ENCODE measurements at regions not wholly inside any gene's neighbourhood (a gene's known extent, or its start where the extent isn't known, plus 50 kb on each side); places are given as distances from the start of the nearest gene placed in this dataset.

GRCh38 chr11:81853791-81854190 is 879.9 kb downstream of the FAM181B start:
- DNase-seq (no peak), ATAC-seq (ENCODE audit: poor library complexity) (no peak)
- H3K27me3 ChIP-seq (ENCODE audit: control insufficient read depth in 1 of 2, insufficient read depth in 2 of 2, low read length in 2 of 2): no peaks in the 10 kb centered on the region
- Mint-ChIP-seq H3K27ac (no peak overlapping the region), H3K4me3 (no peak overlapping the region), H3K4me1 (ENCODE audit: low read depth) (peaks cover 5% of the 10 kb centered on the region), H3K9me3 (no peaks in the 10 kb centered on the region), H3K27me3 (no peaks in the 10 kb centered on the region), H3K36me3 (ENCODE audit: low read depth) (no peaks in the 10 kb centered on the region)
- intact Hi-C loops (cut with DNase I, micrococcal nuclease): no loop called here
- no peak overlapping the region for H3K4me3 ChIP-seq (ENCODE audit: low read length)
- H3K36me3 ChIP-seq (ENCODE audit: insufficient read depth, low read length): no peaks in the 10 kb centered on the region
- H3K27ac ChIP-seq (ENCODE audit: low read depth in 1 of 2, low read length in 2 of 2): no peak overlapping the region
- H3K9me3 ChIP-seq (ENCODE audit: control insufficient read depth in 1 of 2, insufficient read depth in 1 of 2, low read length in 2 of 2): no peaks in the 10 kb centered on the region
- no peak for TF ChIP-seq CTCF (IDR thresholded peaks at IDR 0.05)
- CTCF ChIA-PET: no interaction called here
- no peaks in the 10 kb centered on the region for H3K4me1 ChIP-seq (ENCODE audit: insufficient read depth, low read length)
- POLR2A ChIA-PET: no interaction called here

DNA sequence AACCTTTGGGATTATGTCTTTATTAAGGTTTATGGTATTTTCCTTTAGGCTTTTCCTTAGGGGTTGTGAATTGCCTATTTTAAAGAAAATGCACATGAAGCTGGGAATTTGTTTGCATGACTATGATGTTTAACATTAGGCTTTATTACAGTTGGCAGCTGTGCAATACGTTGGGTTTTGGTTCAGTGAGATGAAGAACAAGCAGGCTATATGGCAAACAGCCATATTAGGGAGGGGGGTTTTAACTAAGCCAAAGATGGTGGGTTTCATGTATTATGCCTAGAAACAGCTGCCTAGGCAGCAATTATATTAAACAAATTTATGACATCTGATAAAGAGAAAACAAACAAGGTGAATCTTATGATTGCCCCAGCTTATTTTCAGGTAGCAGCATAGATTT is 880.8 kb downstream of the FAM181B start:
- CTCF ChIA-PET: no interaction called here
- no peaks in the 10 kb centered on the region for H3K27me3 Mint-ChIP-seq
- POLR2A ChIA-PET: no interaction called here

GRCh38 chr11:81840380-81840779 is 893.3 kb downstream of the FAM181B start:
- Mint-ChIP-seq H3K27me3 (no peaks in the 10 kb centered on the region), H3K4me1 (ENCODE audit: low read depth) (no peaks in the 10 kb centered on the region), H3K4me3 (no peak overlapping the region), H3K27ac (no peak overlapping the region), H3K36me3 (ENCODE audit: low read depth) (no peaks in the 10 kb centered on the region), H3K9me3 (peaks cover 5% of the 10 kb centered on the region)
- ChIA-PET POLR2A (no interaction called here), CTCF (no interaction called here)
- Histone ChIP-seq H3K27me3 (ENCODE audit: control insufficient read depth in 1 of 2, insufficient read depth in 2 of 2, low read length in 2 of 2) (no peaks in the 10 kb centered on the region), H3K27ac (ENCODE audit: low read depth in 1 of 2, low read length in 2 of 2) (no peak overlapping the region), H3K9me3 (ENCODE audit: control insufficient read depth in 1 of 2, insufficient read depth in 1 of 2, low read length in 2 of 2) (no peaks in the 10 kb centered on the region), H3K4me1 (ENCODE audit: insufficient read depth, low read length) (no peaks in the 10 kb centered on the region), H3K4me3 (ENCODE audit: low read length) (no peak overlapping the region), H3K36me3 (ENCODE audit: insufficient read depth, low read length) (no peaks in the 10 kb centered on the region)
- ATAC-seq (ENCODE audit: poor library complexity): no peak
- intact Hi-C loops (cut with DNase I, micrococcal nuclease): no loop called here
- no peak for DNase-seq
- TF ChIP-seq CTCF (IDR thresholded peaks at IDR 0.05): no peak

More for the DNA sequence above, 880.8 kb downstream of the FAM181B start:
- Histone ChIP-seq H3K4me1 (ENCODE audit: insufficient read depth, low read length) (no peaks in the 10 kb centered on the region), H3K4me3 (ENCODE audit: low read length) (no peak overlapping the region), H3K36me3 (ENCODE audit: insufficient read depth, low read length) (no peaks in the 10 kb centered on the region), H3K27me3 (ENCODE audit: control insufficient read depth in 1 of 2, insufficient read depth in 2 of 2, low read length in 2 of 2) (no peaks in the 10 kb centered on the region), H3K9me3 (ENCODE audit: control insufficient read depth in 1 of 2, insufficient read depth in 1 of 2, low read length in 2 of 2) (no peaks in the 10 kb centered on the region), H3K27ac (ENCODE audit: low read depth in 1 of 2, low read length in 2 of 2) (no peak overlapping the region)
- Mint-ChIP-seq H3K4me1 (ENCODE audit: low read depth) (peaks cover 5% of the 10 kb centered on the region), H3K27ac (no peak overlapping the region), H3K9me3 (no peaks in the 10 kb centered on the region), H3K36me3 (ENCODE audit: low read depth) (no peaks in the 10 kb centered on the region), H3K4me3 (no peak overlapping the region)
- DNase-seq (no peak), ATAC-seq (ENCODE audit: poor library complexity) (no peak)
- intact Hi-C loops (cut with DNase I, micrococcal nuclease): no loop called here
- no peak for TF ChIP-seq CTCF (IDR thresholded peaks at IDR 0.05)

Data from CD4-positive, alpha-beta T cell (primary cell).